Activated CD8-positive, alpha-beta memory T cell treated with anti-CD3 and anti-CD28 coated beads, Interleukin-2, amount 50 U/mL, for 24 hours (primary cell): ENCODE measurements at regions not wholly inside any gene's neighbourhood (a gene's known extent, or its start where the extent isn't known, plus 50 kb on each side); places are given as distances from the start of the nearest gene placed in this dataset.

Experiments used
- DNase-seq: peaks from one replicate; pipeline ENCODE4 v3.0.0-alpha.2; 2020; ENCODE audit errors: extremely low read depth

DNA sequence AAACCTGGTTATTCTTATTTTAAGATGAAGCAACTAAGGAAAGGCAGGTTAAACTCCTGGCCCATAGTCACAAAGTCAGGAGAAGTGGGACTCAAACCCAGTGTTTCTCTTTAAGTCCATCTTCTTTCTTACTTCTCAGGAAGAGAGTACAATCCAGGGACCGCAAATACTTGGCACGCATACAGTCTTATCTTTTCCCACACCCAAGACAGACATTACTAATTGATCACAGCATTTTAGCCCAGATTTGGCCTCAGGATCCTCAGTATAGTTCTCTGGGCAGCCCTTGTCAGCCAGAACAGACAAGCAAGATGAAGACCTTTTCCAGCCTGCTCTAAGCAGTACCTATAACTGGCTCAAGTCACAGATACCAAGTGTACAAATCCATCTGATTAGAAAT, 125.5 kb upstream of the RAI14 start:
- no peak for DNase-seq

DNA sequence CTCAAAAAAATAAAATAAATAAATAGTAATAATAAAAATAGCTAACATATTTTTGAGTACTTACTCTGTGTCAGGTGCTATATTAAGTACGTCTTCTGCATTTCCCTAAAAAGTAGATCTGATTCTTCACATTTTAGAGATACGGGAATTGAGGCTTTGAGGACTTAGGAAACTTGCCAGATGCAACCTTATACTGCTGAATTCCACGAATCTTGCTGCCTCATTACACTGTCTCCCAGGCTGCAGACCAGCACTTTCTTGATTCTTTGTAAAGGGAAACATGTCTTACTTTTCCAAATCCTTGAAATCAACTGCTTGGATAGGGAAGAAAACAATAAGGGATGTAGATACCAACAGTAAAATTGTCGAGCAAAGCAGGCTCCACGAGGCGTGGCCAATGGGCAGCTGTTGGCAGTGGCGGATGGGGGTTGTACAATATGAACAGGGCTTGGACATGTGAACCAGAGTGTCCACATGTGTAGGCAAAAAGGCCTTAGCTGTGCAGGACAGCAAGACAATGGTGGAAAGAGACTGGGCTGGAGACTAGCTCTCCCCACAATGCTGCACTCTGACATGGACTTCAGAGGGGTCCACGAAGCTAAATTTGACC, 124.3 kb upstream of the RAI14 start:
- no peak for DNase-seq

DNA sequence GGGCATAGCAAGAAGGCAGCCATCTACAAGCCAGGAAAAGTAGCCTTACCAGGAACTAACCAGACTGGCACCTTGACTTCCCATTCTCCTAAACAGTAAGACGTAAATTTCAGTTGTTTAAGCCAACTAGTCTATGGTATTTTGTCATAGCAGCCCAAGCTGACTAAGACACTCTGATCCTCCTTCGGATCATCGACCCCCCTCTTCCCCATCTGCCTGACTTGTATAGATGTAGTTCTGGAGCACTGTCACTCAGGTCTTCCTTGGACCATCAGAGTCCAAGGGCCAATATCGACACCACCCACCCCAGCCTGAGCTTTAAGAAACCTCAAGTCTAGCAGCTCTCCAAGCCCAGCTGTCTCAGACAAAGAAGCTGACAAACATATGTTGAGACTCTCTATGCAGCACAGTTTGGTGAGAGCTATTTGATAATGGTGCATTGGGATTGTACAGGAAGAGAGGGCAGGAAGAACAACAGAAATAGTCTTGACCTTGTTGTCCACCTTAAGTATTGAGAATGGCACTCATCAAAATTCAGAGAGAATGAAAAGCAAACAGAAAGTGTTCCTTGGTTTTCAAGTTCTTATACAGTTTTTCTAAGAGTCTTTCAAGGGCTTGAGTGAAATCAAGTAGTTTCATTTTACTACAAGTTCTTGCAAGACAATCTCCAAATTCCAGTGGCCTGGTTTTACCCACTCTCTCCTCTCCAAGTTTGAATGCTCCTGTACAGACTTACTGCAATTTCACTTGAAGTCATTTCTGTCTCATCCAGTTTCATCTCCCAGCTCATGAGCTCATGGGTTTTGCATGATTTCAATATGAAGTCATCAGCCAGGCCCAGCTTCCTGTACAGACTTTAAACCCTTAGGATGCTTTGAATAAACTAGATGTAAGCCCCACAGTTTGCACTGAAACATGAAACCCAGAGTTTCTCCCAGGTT, 122.3 kb upstream of the RAI14 start:
- no peak for DNase-seq

DNA sequence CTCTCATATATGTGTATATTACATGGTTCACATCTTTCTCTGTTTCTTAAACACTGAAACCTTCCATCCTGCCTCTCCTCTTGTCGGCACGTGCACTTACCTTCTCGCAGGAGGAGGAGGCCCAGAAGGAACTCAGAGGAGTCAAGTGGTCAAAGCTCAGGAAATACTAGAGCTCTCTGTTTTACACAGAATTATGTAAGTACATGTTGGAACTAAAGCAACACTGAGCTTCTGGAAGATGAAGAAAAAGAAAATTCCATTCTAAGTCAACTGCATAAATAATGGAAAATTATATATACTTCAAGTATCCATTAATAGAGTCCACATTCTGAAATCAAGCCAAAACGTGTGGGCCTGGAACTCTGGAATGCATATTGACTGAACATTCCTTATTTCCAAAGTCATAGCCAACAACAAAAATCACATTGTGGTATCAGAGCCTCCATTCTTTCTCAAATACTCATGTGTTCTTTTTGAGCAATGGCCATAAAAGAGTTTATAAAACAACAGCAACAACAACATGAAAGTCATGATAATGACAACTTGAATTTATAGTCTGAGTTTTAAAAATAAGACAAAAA, 121.5 kb upstream of the RAI14 start:
- no peak for DNase-seq

DNA sequence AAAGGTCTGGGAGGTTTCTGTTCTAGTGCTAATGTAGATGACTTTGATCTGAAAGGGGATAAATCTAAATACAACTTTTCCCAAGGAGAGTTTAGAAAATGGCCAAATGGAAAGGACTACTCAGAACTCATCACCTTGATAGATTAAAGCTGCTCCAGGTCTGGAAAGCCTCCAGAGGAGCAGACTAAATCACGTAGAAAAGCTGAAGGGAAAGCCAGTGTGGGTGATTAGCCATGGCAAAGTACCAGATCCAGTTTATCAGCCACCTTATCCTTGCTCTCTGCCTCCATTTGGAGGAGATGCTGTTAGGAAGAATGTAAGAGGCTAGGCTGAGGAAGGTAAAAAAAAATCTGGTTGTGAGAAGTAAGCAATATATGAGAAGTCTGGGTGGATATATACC, 120.7 kb upstream of the RAI14 start:
- DNase-seq = no peak

DNA sequence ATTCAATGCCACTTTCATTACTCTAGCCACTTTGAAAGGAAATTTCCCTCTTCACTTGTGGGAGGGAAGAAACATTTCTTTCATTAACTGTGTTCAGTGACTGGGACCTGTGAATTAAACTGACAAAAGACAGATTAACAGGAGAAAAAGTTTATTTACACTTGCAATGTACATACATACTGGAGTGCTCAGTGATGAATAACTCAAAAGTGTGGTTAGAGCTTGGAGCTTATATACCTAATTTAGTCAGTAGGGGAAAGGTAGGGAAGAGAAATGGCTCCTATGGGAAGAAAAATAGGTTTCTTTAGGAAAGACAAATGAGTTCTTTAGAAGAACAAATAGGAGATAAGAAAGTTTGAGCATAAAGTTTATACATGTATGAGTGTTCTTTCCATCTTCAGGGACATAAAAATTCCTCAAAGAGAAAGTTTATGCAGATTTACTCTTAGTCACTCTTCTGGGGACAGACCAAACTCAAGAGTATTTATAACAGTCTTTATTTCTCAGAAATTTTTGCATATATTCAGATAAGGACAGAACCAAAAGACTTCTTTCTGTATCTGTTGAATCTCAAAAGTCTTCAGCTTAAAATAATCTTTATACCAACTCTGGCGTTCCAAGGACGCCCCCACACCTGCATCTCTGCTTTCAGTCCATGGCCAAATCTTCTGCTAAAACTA, 120.0 kb upstream of the RAI14 start:
- DNase-seq = no peak

DNA sequence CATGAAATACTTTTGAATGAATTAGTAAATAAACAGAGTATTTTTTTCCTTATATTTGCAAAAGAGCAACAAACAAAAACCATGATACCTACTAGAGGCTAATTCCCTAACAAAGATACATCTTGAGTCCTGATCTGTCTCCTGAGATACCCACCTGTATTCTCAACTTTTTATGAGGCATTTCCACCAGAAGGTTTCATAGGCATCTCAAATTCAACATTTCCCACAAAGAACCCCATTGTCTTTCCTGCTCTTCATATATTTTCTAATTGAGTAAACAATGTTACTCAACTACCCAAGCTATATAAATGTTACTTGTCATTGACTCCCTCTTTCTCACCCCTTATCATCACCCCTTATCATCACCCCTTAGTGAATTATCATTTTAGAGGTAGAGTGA, 119.4 kb upstream of the RAI14 start:
- DNase-seq = no peak

DNA sequence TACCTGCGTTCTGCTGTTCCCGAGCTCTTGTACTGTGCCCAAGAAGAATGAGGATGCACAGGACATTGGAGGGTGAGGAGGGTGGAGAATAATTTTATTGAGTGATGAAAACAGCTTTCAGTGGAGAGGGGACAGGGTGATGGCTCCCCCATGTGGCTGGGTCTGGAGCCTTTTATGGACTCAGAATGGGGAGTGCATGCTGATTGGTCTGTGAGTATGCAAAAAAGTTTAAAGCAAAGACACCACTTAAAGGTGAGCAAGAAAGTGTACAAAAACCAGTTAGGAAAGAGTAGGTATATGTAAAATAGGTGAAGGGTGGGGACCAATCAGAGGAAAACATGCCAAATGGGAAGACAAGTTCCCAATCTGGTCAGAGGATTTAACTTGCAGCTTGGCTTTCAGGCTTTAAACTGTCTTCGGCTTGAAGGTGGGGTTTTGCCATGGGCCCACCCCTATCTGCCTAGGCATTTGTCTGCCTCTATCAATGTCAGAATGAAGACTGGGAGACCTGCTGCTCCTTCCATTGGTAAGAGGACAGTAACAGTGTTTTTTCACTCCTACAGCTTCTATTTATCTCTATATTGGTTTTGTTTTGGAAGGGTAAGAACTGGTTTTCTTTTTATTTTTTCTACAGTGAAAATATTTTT, 118.0 kb upstream of the RAI14 start:
- no peak for DNase-seq

DNA sequence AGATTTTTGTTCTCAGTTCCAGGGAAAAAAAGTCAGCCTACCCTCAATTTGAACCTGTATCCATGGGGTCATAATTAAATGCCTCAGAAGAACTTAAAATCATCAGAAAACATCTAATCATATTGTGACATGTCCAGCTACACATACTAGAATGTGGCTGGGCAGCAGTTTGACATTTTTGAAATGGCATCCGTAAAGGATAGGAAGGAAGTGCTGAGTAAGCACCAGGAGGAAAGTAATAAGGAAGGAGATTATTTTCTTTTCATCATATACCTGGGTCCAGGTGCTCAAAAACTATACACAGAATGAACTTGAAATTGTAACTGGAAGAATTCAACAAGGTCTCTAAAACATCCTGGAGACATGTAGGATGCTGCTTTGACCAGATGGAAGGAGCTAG, 116.9 kb upstream of the RAI14 start:
- no peak for DNase-seq

DNA sequence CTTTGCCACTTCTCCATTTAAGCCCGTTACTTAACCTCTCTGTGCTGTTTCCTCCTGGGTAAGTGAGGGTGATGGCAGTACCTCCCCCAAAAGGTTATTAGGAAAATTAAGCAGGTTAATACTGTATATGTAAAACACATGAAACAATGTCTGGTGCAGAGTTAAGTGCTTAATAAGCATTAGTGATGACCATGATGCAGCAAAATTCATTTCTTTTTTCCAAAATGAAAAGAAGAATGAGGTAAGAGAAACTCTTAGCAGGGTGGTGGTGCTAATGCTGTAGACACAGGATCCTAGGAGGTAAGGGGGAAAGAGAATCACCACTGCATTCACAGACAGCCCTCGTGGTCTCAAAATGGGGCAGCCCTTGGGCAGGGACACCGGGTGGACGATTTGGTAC, 115.1 kb upstream of the RAI14 start:
- no peak for DNase-seq

DNA sequence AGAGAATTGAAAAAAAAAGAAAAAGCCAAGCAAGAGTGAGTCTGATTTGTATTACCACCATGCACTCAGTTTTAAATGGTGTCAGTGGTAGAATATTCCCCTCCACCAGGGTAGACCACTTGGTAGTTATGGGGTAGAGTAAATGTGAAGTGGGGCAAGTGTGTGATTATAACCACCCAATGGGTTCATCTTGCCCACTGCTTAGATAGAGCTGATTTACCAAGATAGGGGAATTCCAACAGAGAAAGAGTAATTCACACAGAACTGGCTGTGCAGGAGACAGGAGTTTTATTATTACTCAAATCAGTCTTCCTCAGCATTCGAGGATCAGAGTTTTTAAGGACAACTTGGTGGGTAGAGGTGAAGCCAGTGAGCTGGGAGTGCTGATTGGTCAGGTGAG, 113.3 kb upstream of the RAI14 start:
- no peak for DNase-seq

DNA sequence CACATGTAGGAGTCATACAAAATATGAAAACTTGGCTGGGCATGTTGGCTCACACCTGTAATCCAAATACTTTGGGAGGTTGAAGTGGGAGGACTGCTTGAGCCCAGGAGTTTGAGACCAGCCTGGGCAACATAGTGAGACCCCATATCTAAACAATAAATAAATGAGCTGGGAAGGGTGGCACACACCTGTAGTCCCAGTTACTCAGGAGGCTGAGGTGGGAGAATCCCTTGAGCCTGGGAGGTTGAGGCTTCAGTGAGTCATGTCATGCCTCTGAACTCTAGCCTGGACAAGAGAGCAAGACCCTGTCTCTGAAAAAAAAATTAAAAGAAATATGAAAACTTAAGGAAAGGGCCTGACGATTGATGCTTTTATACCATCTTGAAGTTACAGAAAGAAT, 112.4 kb upstream of the RAI14 start:
- DNase-seq = no peak

DNA sequence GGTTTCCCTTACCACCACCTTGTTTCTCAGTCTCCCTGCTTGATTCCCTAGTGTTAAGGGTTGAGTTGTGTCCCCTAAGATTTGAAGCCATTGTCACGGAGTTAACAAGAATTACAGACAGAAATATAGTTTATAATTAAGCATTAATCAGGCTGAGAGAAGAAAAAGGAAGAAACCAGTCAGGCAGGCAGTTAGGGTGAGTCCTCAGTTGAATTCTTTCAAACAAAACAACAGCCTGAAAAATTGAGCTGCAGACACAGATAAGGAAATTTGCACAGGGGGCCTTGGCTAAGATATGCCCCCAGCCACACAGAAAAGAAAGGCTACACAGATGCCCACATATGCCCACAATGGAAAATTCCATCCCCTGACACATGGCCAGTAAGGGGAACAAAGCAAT, 111.7 kb upstream of the RAI14 start:
- DNase-seq = no peak

DNA sequence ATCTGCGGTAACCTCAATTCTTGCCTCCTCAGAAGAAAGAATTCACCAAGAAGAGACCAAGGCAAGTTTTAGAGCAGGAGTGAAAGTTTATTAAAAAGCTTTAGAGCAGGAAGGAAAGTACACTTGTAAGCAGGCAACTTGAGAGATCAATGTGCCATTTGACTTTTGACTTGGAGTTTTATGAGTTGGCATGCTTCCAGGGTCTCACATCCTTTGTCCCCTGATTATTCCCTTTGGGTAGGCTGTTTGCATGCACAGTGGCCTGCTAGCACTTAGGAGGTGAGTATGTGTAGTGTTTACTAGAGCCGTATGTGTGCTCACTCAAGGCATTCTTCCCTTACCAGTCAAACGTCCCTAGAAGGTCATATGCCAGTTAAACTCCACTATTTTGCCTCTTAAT, 111.0 kb upstream of the RAI14 start:
- no peak for DNase-seq

DNA sequence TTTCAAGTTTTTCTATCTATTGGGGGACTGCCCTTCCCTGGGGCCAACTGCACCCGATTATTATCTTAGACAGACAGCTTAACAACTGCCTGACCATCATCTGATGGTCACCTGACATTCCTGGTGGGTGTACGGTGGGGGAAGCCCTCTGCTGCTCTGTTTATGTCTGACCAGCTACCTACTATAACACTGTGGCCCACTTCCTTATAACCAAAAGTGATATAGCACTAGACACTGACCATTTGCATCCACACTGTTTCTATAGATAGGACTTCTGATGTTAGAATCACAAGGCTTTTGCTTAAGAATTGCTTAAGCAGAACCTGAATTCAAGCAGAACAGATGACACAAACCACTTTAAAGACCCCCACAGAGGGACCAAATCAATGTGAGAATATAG, 110.5 kb upstream of the RAI14 start:
- no peak for DNase-seq

DNA sequence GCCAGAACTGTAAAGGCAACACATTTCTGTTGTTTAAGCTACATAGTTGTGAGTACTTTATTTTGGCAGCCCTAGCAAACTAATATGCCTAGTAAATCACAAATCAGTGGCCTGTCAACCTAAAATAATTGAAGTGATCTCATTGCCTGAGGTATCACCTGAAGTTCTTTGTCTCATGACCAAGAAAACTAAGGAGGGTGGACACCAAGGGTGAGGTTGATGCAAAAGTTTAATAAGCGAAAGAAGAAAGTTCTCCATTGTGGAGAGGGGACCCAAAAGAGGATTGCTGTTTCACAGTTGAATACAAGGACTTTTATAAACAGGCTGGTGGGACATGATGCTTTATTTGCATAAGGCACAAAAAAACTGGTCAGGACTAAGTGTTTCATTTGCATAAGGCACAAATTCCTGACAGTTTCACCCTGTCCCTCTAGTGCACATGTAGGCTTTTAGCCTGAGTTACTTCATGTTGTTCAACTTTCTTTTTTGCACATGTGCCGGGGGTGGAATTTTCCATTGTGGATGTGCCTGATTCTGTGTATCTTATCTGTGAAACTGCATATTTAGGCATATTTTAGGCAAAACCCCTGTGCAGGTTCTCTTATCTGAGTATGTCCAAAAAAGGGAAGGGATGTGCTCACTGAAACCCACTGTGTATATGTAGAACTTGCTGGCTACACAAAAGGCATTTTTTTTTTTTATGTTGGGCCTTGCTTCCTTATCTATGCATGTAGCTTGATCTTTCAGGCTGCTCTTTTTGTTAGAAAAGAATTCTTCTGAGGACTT, 108.6 kb upstream of the RAI14 start:
- DNase-seq = no peak

DNA sequence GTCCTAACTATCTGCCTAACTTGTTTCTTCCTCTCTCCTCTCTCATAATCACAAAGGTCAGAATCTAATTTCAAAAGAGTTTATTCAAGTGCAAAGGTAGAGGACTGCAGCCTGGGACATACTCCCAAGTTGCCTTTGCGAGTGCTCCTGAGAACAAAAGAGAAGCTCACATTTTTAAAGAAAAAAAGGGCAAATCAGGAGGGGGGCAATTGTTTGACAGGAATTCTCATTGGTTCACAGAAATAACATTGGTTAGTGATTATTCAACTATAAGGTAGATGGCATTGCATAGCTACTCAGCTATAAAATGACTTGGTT, 108.1 kb upstream of the RAI14 start:
- DNase-seq = no peak

DNA sequence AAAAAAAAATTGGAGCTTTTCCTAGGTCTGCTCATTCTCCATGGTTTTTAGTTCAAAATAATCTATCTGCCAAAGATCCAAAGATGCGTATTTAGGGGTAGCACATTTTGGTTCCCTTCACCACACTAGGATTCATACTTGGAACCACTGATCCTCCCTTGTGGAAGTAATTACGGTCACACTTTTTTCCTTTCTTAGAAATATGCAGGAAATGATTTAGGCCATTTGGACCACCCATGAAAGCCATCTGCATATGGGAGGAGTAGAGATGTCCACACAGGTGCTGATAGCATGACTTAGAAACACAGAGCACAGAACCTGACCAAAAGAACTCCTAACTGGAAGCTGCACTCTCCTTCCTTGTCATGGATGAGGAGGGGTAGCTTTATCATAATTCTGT, 105.9 kb upstream of the RAI14 start:
- no peak for DNase-seq

DNA sequence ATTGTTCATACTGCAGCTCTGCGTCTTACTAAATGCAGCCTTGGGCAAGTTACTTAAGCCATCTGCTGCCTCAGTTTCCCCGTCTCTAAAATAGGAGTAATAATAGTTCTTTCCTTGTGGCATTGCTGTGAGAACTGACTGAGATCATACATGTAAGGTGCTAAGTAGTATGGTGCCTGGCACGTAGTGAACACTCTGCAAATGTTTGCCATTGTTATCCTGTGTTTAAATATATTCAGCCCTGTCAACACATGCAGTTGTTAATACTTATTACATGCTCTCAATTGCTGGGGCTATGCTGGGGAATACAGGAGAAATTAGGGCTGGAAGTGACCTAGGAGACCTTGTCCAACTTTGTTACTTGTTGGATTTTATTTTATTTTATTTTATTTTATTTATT, 105.2 kb upstream of the RAI14 start:
- DNase-seq = no peak

DNA sequence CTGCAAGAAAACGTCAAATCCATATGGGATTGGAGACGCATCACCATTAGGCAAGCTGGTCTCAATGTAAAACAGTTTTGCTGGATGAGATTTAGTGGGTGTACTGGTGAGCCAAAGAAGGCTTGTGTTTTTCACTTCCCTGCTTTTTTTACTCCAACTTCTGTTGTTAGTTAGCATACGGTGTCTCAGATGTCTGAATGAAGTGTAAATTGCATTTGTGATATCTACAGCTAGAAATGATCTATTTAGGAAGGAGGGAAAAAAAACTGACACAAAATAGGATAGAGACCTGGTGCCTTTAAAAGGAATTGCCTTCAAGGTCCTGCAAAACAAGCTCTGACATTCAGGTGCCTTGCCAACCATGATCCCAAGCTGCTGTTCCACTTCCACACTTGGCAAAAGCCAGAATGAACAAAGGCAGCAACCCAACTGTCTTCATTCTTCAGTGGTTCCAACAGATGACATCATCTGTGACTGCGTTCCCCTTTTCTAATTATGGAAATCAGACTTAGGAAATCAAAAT, 104.2 kb upstream of the RAI14 start:
- DNase-seq = no peak

DNA sequence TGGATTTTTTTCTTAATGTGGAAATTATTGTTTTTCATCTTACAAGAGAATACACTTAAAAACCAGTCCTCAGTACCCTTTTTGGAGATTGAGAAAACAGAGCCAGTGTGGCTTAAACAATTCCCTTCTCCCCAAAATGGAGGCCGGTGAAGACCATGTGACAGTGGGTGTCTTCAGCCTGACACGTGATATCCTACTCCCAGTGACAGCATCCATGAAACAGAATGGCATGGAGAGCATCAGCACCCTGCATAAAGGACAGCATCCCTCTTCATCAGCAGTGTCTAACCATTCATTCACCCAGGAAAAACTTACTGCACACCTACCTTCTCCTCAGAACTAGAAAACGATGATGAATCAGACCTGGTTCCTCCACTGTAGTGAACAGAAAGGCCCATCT, 103.4 kb upstream of the RAI14 start:
- no peak for DNase-seq
